ENCODE measurements at regions not wholly inside any gene's neighbourhood (a gene's known extent, or its start where the extent isn't known, plus 50 kb on each side); places are given as distances from the start of the nearest gene placed in this dataset.

GRCh38 chr16:54798267-54798666, 132.4 kb upstream of the IRX5 start:
- TF ChIP-seq CEBPB (IDR thresholded peaks at IDR 0.05) (no peak), EGR1 (IDR thresholded peaks at IDR 0.05) (no peak), RAD21 (IDR thresholded peaks at IDR 0.05; ENCODE audit: low read depth) (no peak), TAF1 (IDR thresholded peaks at IDR 0.05; ENCODE audit: low read depth) (no peak), NFIC (IDR thresholded peaks at IDR 0.05) (no peak), ZBTB7A (IDR thresholded peaks at IDR 0.05; ENCODE audit: low read depth) (no peak), CREB1 (IDR thresholded peaks at IDR 0.05; ENCODE audit: low read depth) (no peak), TCF12 (IDR thresholded peaks at IDR 0.05; ENCODE audit: low read depth) (no peak), FOXM1 (IDR thresholded peaks at IDR 0.05; ENCODE audit: borderline replicate concordance, low read depth) (no peak), EP300 (IDR thresholded peaks at IDR 0.05; ENCODE audit: borderline replicate concordance) (no peak), YY1 (IDR thresholded peaks at IDR 0.05; ENCODE audit: low read depth) (no peak), TEAD4 (IDR thresholded peaks at IDR 0.05) (no peak)
- TF ChIP-seq, protein P1, sequence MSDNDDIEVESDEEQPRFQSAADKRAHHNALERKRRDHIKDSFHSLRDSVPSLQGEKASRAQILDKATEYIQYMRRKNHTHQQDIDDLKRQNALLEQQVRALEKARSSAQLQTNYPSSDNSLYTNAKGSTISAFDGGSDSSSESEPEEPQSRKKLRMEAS (IDR thresholded peaks at IDR 0.05) = no peak
- TF ChIP-seq, protein P2, sequence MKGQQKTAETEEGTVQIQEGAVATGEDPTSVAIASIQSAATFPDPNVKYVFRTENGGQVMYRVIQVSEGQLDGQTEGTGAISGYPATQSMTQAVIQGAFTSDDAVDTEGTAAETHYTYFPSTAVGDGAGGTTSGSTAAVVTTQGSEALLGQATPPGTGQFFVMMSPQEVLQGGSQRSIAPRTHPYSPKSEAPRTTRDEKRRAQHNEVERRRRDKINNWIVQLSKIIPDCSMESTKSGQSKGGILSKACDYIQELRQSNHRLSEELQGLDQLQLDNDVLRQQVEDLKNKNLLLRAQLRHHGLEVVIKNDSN (IDR thresholded peaks at IDR 0.05) = no peak
- TF ChIP-seq, protein P3, sequence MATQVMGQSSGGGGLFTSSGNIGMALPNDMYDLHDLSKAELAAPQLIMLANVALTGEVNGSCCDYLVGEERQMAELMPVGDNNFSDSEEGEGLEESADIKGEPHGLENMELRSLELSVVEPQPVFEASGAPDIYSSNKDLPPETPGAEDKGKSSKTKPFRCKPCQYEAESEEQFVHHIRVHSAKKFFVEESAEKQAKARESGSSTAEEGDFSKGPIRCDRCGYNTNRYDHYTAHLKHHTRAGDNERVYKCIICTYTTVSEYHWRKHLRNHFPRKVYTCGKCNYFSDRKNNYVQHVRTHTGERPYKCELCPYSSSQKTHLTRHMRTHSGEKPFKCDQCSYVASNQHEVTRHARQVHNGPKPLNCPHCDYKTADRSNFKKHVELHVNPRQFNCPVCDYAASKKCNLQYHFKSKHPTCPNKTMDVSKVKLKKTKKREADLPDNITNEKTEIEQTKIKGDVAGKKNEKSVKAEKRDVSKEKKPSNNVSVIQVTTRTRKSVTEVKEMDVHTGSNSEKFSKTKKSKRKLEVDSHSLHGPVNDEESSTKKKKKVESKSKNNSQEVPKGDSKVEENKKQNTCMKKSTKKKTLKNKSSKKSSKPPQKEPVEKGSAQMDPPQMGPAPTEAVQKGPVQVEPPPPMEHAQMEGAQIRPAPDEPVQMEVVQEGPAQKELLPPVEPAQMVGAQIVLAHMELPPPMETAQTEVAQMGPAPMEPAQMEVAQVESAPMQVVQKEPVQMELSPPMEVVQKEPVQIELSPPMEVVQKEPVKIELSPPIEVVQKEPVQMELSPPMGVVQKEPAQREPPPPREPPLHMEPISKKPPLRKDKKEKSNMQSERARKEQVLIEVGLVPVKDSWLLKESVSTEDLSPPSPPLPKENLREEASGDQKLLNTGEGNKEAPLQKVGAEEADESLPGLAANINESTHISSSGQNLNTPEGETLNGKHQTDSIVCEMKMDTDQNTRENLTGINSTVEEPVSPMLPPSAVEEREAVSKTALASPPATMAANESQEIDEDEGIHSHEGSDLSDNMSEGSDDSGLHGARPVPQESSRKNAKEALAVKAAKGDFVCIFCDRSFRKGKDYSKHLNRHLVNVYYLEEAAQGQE (IDR thresholded peaks at IDR 0.05; ENCODE audit: low read depth) = no peak

- TF ChIP-seq CEBPB (IDR thresholded peaks at IDR 0.05) = no peak
- TF ChIP-seq RAD21 (IDR thresholded peaks at IDR 0.05; ENCODE audit: low read depth) = no peak
- TF ChIP-seq TCF12 (IDR thresholded peaks at IDR 0.05; ENCODE audit: low read depth) = no peak
- no peak for TF ChIP-seq TEAD4 (IDR thresholded peaks at IDR 0.05)
- TF ChIP-seq YY1 (IDR thresholded peaks at IDR 0.05; ENCODE audit: low read depth) = no peak
- TF ChIP-seq, protein P2 (IDR thresholded peaks at IDR 0.05) = no peak
- TF ChIP-seq, protein P1 (IDR thresholded peaks at IDR 0.05) = no peak
- TF ChIP-seq, protein P3 (IDR thresholded peaks at IDR 0.05; ENCODE audit: low read depth) = no peak
- no peak for TF ChIP-seq ZBTB7A (IDR thresholded peaks at IDR 0.05; ENCODE audit: low read depth)
- TF ChIP-seq NFIC (IDR thresholded peaks at IDR 0.05) = no peak
- TF ChIP-seq TAF1 (IDR thresholded peaks at IDR 0.05; ENCODE audit: low read depth) = no peak
These were observed 134.5 kb upstream of the IRX5 start for GRCh38 chr16:54796211-54796610.

DNA sequence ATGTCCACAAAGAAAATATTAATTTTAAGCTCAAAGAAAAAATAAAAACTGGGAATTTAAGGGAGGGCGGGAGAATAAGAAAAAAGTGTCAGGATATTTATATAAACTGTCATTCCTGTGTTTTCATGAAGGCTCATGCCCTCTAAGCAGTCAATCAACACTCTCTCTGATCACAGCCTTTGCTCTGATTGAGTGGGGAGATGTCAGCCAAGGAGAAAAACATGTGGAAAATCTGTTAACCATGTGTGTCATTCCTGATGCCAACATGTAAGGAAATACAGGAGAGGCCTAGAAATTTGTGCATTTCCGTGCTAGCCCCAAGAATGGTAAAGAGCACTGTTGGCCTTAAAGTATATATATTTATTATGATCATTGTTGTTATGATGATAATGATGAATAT, 137.9 kb upstream of the IRX5 start:
- TF ChIP-seq EP300 (IDR thresholded peaks at IDR 0.05; ENCODE audit: borderline replicate concordance) = no peak
- no peak for TF ChIP-seq NFIC (IDR thresholded peaks at IDR 0.05)
- no peak for TF ChIP-seq ZBTB7A (IDR thresholded peaks at IDR 0.05; ENCODE audit: low read depth)
- TF ChIP-seq YY1 (IDR thresholded peaks at IDR 0.05; ENCODE audit: low read depth) = no peak
- TF ChIP-seq TCF12 (IDR thresholded peaks at IDR 0.05; ENCODE audit: low read depth) = no peak
- TF ChIP-seq CREB1 (IDR thresholded peaks at IDR 0.05; ENCODE audit: low read depth) = no peak
- TF ChIP-seq, protein P1 (IDR thresholded peaks at IDR 0.05) = no peak
- TF ChIP-seq RAD21 (IDR thresholded peaks at IDR 0.05; ENCODE audit: low read depth) = no peak
- no peak for TF ChIP-seq TEAD4 (IDR thresholded peaks at IDR 0.05)
- TF ChIP-seq, protein P3 (IDR thresholded peaks at IDR 0.05; ENCODE audit: low read depth) = no peak
- no peak for TF ChIP-seq EGR1 (IDR thresholded peaks at IDR 0.05)

GRCh38 chr16:54787045-54787444, 143.6 kb upstream of the IRX5 start:
- TF ChIP-seq, protein P1 (IDR thresholded peaks at IDR 0.05) = no peak
- no peak for TF ChIP-seq CEBPB (IDR thresholded peaks at IDR 0.05)
- no peak for TF ChIP-seq NFIC (IDR thresholded peaks at IDR 0.05)
